CD4-positive, alpha-beta T cell treated with Interleukin-6 at 100 ng/mL for 8 hours (primary cell): ENCODE measurements at regions not wholly inside any gene's neighbourhood (a gene's known extent, or its start where the extent isn't known, plus 50 kb on each side); places are given as distances from the start of the nearest gene placed in this dataset.
"Not testable (repeated sequence)": the region's sequence is repeated elsewhere in the genome, so short reads cannot be mapped to it uniquely, and the experiment has no call there.

Experiments used
- DNase-seq: peaks from one replicate; pipeline ENCODE4 v3.0.0-alpha.2; 2020; ENCODE audit warnings: mixed read lengths, low spot score

- DNase-seq = no peak
These were observed 104.3 kb upstream of the MRPS22 start for GRCh38 chr3:139239550-139239949.

GRCh38 chr3:139241783-139242182 is 102.0 kb upstream of the MRPS22 start:
- DNase-seq = no peak

GRCh38 chr3:139243710-139244109 is 100.1 kb upstream of the MRPS22 start:
- no peak for DNase-seq

GRCh38 chr3:139248593-139249255 is 95.1 kb upstream of the MRPS22 start:
- DNase-seq = no peak

GRCh38 chr3:139251529-139251928 is 92.3 kb upstream of the MRPS22 start:
- DNase-seq = no peak

GRCh38 chr3:139252719-139253118 is 91.1 kb upstream of the MRPS22 start:
- DNase-seq = no peak

GRCh38 chr3:139258276-139258675 is 85.5 kb upstream of the MRPS22 start:
- no peak for DNase-seq

- DNase-seq = no peak
These were observed 84.4 kb upstream of the MRPS22 start for GRCh38 chr3:139259398-139259797.

- DNase-seq = no peak
These were observed 83.8 kb upstream of the MRPS22 start for GRCh38 chr3:139260041-139260486.

GRCh38 chr3:139260793-139261736 is 82.8 kb upstream of the MRPS22 start:
- no peak for DNase-seq

GRCh38 chr3:139261754-139262586 is 81.8 kb upstream of the MRPS22 start:
- DNase-seq = no peak

- no peak for DNase-seq
These were observed 80.0 kb upstream of the MRPS22 start for GRCh38 chr3:139263798-139264197.

- no peak for DNase-seq
These were observed 79.4 kb upstream of the MRPS22 start for GRCh38 chr3:139264375-139264774.

GRCh38 chr3:139265131-139266016 is 78.4 kb upstream of the MRPS22 start:
- DNase-seq = no peak

- DNase-seq = no peak
These were observed 76.2 kb upstream of the MRPS22 start for GRCh38 chr3:139267300-139268246.

GRCh38 chr3:139269984-139270383 is 73.8 kb upstream of the MRPS22 start:
- DNase-seq = no peak

- not testable (repeated sequence) for DNase-seq
These were observed 73.2 kb upstream of the MRPS22 start for GRCh38 chr3:139270652-139271051.

GRCh38 chr3:139280027-139280671 is 63.7 kb upstream of the MRPS22 start:
- DNase-seq = no peak

GRCh38 chr3:139281096-139281495 is 62.7 kb upstream of the MRPS22 start:
- no peak for DNase-seq
